K562 (cell line): ENCODE measurements at regions not wholly inside any gene's neighbourhood (a gene's known extent, or its start where the extent isn't known, plus 50 kb on each side); places are given as distances from the start of the nearest gene placed in this dataset.

Experiments used
- ATAC-seq: fragments of 200-7000 bp; cut with Tn5 transposase; 3 replicates; pipeline ENCODE4 v1.9.1; 2020; ENCODE audit warnings: moderate library complexity
- BruUV-seq: library from RNA; stranded (reverse); fragments of 400-500 nt; replicated peaks from 2 replicates; lab custom pipeline; 2021; lab: Mats Ljungman, UMichigan
- CTCF ChIA-PET: fragments of 300-600 bp; formaldehyde crosslinking; extraction: SDS; loops from one replicate; lab custom pipeline; 2021; ENCODE audit warnings: low intra/inter-chr PET ratio; lab: Yijun Ruan, JAX
- POLR2A ChIA-PET: fragments of 300-600, 350-650 bp; sonication (Branson Sonifier 250); formaldehyde crosslinking; extraction: SDS; loops from one replicate; lab custom pipeline; 2021; ENCODE audit warnings: antibody characterized with exemption, inconsistent platforms; lab: Yijun Ruan, JAX
- DNase-seq, 4 experiments: peaks; one replicate each; pipeline versions ENCODE4 v3.0.0 to v3.0.0-alpha.2; 2011 to 2018; ENCODE audit warnings: low spot score in 3 of 4, mixed read lengths in 3 of 4; ENCODE audit errors: extremely low read depth in 1 of 4
- FAIRE-seq: peaks from 2 replicates; lab custom pipeline; 2011; peaks lifted over from hg19 to GRCh38; lab: Jason Lieb, UNC
- H2AFZ ChIP-seq: 2 replicates; pipeline ENCODE4 v1.6.0; 2011; ENCODE audit warnings: low read depth, low read length, control low read depth, inconsistent platforms
- H3K27ac ChIP-seq: fragments of 200-600 bp; 3 replicates; pipeline ENCODE4 v1.8.0; 2011; ENCODE audit warnings: low read depth, mild to moderate bottlenecking, control low read depth, inconsistent platforms, low read length, moderate library complexity, mixed read lengths; ENCODE audit errors: extremely low read depth
- H3K27me3 ChIP-seq, 2 experiments: fragments of 300-600 bp in 1 of 2; 2 replicates in 1 of 2; 3 replicates in 1 of 2; pipeline versions ENCODE4 v1.6.0 to v1.8.0; 2011; ENCODE audit warnings: inconsistent platforms in 2 of 2, low read length in 2 of 2, mild to moderate bottlenecking in 1 of 2, mixed read lengths in 1 of 2, moderate library complexity in 1 of 2; ENCODE audit not compliant: control insufficient read depth in 2 of 2, insufficient read depth in 2 of 2
- H3K36me3 ChIP-seq: fragments of 300-600 bp; 3 replicates; pipeline ENCODE4 v1.8.0; 2011; ENCODE audit warnings: mild to moderate bottlenecking, low read length, inconsistent platforms; ENCODE audit not compliant: control insufficient read depth, insufficient read depth
- H3K4me1 ChIP-seq, 2 experiments: fragments of 200-600 bp in 1 of 2; replicated peaks in 1 of 2; 2 replicates in 1 of 2; 3 replicates in 1 of 2; pipeline versions ENCODE4 v1.5.1 to v1.8.0; 2011; ENCODE audit warnings: inconsistent platforms in 2 of 2, low read length in 2 of 2, mild to moderate bottlenecking in 1 of 2, mixed read lengths in 1 of 2, moderate library complexity in 1 of 2; ENCODE audit not compliant: control insufficient read depth in 2 of 2, insufficient read depth in 2 of 2
- H3K4me2 ChIP-seq: 2 replicates; pipeline ENCODE4 v1.6.1; 2011; ENCODE audit warnings: low read length, control low read depth, inconsistent platforms, mixed read lengths; ENCODE audit not compliant: insufficient read depth
- H3K4me3 ChIP-seq: fragments of 200-600 bp; sonication (generic), shearing (Covaris generic); 2 replicates; pipeline ENCODE4 v1.5.1; 2016; ENCODE audit warnings: control low read depth, inconsistent platforms
- H3K79me2 ChIP-seq: fragments of 200-600 bp; 3 replicates; pipeline ENCODE4 v1.8.0; 2011; ENCODE audit warnings: low read length, inconsistent platforms; ENCODE audit not compliant: control insufficient read depth, insufficient read depth
- H3K9ac ChIP-seq, 2 experiments: 2 replicates each; pipeline versions ENCODE4 v1.6.0 to v1.6.1; 2011; ENCODE audit warnings: low read depth in 2 of 2, low read length in 2 of 2, control low read depth in 1 of 2, inconsistent platforms in 1 of 2, mild to moderate bottlenecking in 1 of 2, mixed read lengths in 1 of 2; ENCODE audit not compliant: insufficient read depth in 1 of 2
- H3K9me1 ChIP-seq: one replicate; pipeline ENCODE4 v1.6.0; 2011; ENCODE audit warnings: inconsistent platforms, mild to moderate bottlenecking, low read length, moderate library complexity; ENCODE audit not compliant: control insufficient read depth, insufficient read depth
- H3K9me3 ChIP-seq: replicated peaks from 2 replicates; pipeline ENCODE4 v1.5.1; 2011; ENCODE audit warnings: low read depth, low read length, inconsistent platforms; ENCODE audit not compliant: control insufficient read depth, insufficient read depth
- H4K20me1 ChIP-seq: replicated peaks from 2 replicates; pipeline ENCODE4 v1.6.1; 2011; ENCODE audit warnings: low read length, inconsistent platforms, mixed read lengths; ENCODE audit not compliant: control insufficient read depth, insufficient read depth
- CCAR2 ChIP-seq: fragments of 200-400 bp; formaldehyde crosslinking; IDR thresholded peaks from 2 replicates; pipeline ENCODE4 v1.6.1; 2017; ENCODE audit warnings: mild to moderate bottlenecking, low read depth, low read length
- HMGN3 ChIP-seq: IDR thresholded peaks from 2 replicates; pipeline ENCODE4 v1.6.1; 2011; ENCODE audit warnings: borderline replicate concordance, low read depth, mild to moderate bottlenecking, mixed read lengths, low read length; ENCODE audit not compliant: insufficient read length; ENCODE audit errors: extremely low read depth
- KHSRP ChIP-seq: fragments of 450-650 bp; IDR thresholded peaks from 2 replicates; pipeline ENCODE4 v1.6.1; 2017
- MCM7 ChIP-seq, 2 experiments: fragments of 450-650 bp; IDR thresholded peaks; 2 replicates each; pipeline ENCODE4 v1.6.1; 2016 to 2018
- MYNN ChIP-seq, 2 experiments: sonication (generic); formaldehyde crosslinking in 1 of 2; IDR thresholded peaks; 2 replicates each; pipeline versions ENCODE4 v1.5.0 to v1.6.1; 2016 to 2020; ENCODE audit warnings: antibody characterized with exemption in 1 of 2, missing genetic modification reagents in 1 of 2
- NFIC ChIP-seq: fragments of 450-650 bp; IDR thresholded peaks from 2 replicates; pipeline ENCODE4 v1.6.1; 2017; ENCODE audit warnings: mild to moderate bottlenecking, inconsistent platforms
- NFYB ChIP-seq: IDR thresholded peaks from 2 replicates; pipeline ENCODE4 v1.6.1; 2011; ENCODE audit warnings: mild to moderate bottlenecking, moderate library complexity; ENCODE audit not compliant: insufficient read length; ENCODE audit errors: extremely low read depth
- OTX1 ChIP-seq: fragments of 450-650 bp; formaldehyde crosslinking; IDR thresholded peaks from 2 replicates; pipeline ENCODE4 v1.4.0; 2022; ENCODE audit warnings: mild to moderate bottlenecking
- PTTG1 ChIP-seq: fragments of 450-650 bp; IDR thresholded peaks from 2 replicates; pipeline ENCODE4 v1.6.1; 2016; ENCODE audit warnings: low read depth, mild to moderate bottlenecking, missing genetic modification characterization, missing compliant biosample characterization
- SMARCA4 ChIP-seq: fragments of 450-650 bp; IDR thresholded peaks from 2 replicates; pipeline ENCODE4 v1.6.1; 2016
- ZFP36 ChIP-seq: fragments of 150-350 bp; IDR thresholded peaks from 2 replicates; pipeline ENCODE4 v1.6.1; 2018; ENCODE audit warnings: low read length, low read depth; ENCODE audit not compliant: partially characterized antibody
- ZNF263 ChIP-seq: sonication (generic); formaldehyde crosslinking; IDR thresholded peaks from 2 replicates; pipeline ENCODE4 v1.8.0; 2022; ENCODE audit warnings: mild to moderate bottlenecking, missing genetic modification reagents, borderline replicate concordance
- ZNF384 ChIP-seq: IDR thresholded peaks from 2 replicates; pipeline ENCODE4 v1.6.1; 2012; ENCODE audit warnings: low read depth, low read length, improper control_type of control experiment
- WGBS: fragments of 100-300 bp; shearing (Covaris generic); methylation state at CpG from one replicate; pipeline ENCODE4 v1.1.6; 2016; ENCODE audit warnings: low coverage, mixed read lengths; ENCODE audit not compliant: insufficient coverage; ENCODE audit errors: missing lambda C conversion rate; 5-methylcytosine and 5-hydroxymethylcytosine counted together
- in situ Hi-C: fragments of 300-500 bp; cut with MboI; formaldehyde crosslinking; loops from 4 replicates; pipeline ENCODE4 v1.15.0; 2018; ENCODE audit warnings: inconsistent platforms, mixed read lengths
- intact Hi-C: fragments of 100-400 bp; cut with micrococcal nuclease; formaldehyde crosslinking; loops from 2 replicates; pipeline ENCODE4 v1.14.2; 2022
- TF ChIP-seq, protein P1 (sequence below): sonication (generic); formaldehyde crosslinking; IDR thresholded peaks from 2 replicates; pipeline ENCODE4 v1.8.1; 2022; ENCODE audit warnings: missing genetic modification reagents
- TF ChIP-seq, protein P2 (sequence below): sonication (generic); formaldehyde crosslinking; IDR thresholded peaks from 2 replicates; pipeline ENCODE4 v1.8.0; 2022; ENCODE audit warnings: mild to moderate bottlenecking, missing genetic modification reagents
- TF ChIP-seq, protein P3 (sequence below): fragments of 450-650 bp; IDR thresholded peaks from 2 replicates; pipeline ENCODE4 v1.6.1; 2017; ENCODE audit warnings: antibody characterized with exemption, mild to moderate bottlenecking
- TF ChIP-seq, protein P4 (sequence below): fragments of 450-650 bp; formaldehyde crosslinking; IDR thresholded peaks from 2 replicates; pipeline ENCODE4 v1.4.0; 2020; ENCODE audit warnings: mild to moderate bottlenecking, mixed read lengths

DNA sequence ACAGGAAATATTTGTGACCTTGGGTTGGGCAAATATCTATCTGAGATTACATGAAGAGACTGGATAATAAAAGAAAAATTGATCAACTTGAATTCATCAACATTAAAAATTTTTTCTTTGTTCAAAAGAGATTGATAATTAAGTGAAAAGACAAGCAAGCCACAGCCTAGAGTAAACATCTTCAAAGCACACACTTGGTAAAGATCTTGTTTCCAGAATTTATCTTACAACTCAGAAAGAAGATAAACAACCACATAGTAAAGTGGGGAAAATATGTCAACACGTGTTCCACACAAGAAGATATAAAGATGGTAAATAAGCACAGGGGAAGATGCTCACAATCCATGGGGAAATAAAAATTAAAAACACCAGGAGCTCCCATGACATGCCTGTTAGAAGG lies 195.9 kb downstream of the SOX11 start:
- no peaks in the 10 kb centered on the region for H3K79me2 ChIP-seq
- in situ Hi-C loops (no loop called here), intact Hi-C loops (no loop called here)
- no peak overlapping the region for H3K4me3 ChIP-seq
- no peaks in the 10 kb centered on the region for H3K9me3 ChIP-seq
- H3K9me1 ChIP-seq: no peaks in the 10 kb centered on the region
- no peak overlapping the region for H3K27ac ChIP-seq
- ATAC-seq: no peak
- DNase-seq: no peak
- no peaks in the 10 kb centered on the region for H3K27me3 ChIP-seq
- ChIA-PET CTCF (no interaction called here), POLR2A (no interaction called here)
- FAIRE-seq: no peak
- H2AFZ ChIP-seq: no peak overlapping the region
- H3K9ac ChIP-seq: no peak overlapping the region
- H3K4me1 ChIP-seq: no peaks in the 10 kb centered on the region
- no TSS peak for BruUV-seq
- no peaks in the 10 kb centered on the region for H3K36me3 ChIP-seq
- 0% methylated on average over 1 of the region's 1 CpG for WGBS
- H3K4me2 ChIP-seq: no peak overlapping the region
- H4K20me1 ChIP-seq: no peaks in the 10 kb centered on the region
- TF ChIP-seq, protein P1, sequence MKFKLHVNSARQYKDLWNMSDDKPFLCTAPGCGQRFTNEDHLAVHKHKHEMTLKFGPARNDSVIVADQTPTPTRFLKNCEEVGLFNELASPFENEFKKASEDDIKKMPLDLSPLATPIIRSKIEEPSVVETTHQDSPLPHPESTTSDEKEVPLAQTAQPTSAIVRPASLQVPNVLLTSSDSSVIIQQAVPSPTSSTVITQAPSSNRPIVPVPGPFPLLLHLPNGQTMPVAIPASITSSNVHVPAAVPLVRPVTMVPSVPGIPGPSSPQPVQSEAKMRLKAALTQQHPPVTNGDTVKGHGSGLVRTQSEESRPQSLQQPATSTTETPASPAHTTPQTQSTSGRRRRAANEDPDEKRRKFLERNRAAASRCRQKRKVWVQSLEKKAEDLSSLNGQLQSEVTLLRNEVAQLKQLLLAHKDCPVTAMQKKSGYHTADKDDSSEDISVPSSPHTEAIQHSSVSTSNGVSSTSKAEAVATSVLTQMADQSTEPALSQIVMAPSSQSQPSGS (CRISPR knock-in tag): no peak
- TF ChIP-seq MCM7 (IDR thresholded peaks at IDR 0.05): no peak
- TF ChIP-seq OTX1 (CRISPR knock-in tag): no peak
- TF ChIP-seq NFIC: no peak
- no peak for TF ChIP-seq ZFP36
- TF ChIP-seq SMARCA4: no peak
- TF ChIP-seq, protein P2, sequence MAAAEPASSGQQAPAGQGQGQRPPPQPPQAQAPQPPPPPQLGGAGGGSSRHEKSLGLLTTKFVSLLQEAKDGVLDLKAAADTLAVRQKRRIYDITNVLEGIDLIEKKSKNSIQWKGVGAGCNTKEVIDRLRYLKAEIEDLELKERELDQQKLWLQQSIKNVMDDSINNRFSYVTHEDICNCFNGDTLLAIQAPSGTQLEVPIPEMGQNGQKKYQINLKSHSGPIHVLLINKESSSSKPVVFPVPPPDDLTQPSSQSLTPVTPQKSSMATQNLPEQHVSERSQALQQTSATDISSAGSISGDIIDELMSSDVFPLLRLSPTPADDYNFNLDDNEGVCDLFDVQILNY: no peak
- TF ChIP-seq CCAR2: no peak
- no peak for TF ChIP-seq ZNF263
- TF ChIP-seq PTTG1 (tag): no peak
- no peak for TF ChIP-seq HMGN3
- TF ChIP-seq NFYB: no peak
- TF ChIP-seq, protein P3, sequence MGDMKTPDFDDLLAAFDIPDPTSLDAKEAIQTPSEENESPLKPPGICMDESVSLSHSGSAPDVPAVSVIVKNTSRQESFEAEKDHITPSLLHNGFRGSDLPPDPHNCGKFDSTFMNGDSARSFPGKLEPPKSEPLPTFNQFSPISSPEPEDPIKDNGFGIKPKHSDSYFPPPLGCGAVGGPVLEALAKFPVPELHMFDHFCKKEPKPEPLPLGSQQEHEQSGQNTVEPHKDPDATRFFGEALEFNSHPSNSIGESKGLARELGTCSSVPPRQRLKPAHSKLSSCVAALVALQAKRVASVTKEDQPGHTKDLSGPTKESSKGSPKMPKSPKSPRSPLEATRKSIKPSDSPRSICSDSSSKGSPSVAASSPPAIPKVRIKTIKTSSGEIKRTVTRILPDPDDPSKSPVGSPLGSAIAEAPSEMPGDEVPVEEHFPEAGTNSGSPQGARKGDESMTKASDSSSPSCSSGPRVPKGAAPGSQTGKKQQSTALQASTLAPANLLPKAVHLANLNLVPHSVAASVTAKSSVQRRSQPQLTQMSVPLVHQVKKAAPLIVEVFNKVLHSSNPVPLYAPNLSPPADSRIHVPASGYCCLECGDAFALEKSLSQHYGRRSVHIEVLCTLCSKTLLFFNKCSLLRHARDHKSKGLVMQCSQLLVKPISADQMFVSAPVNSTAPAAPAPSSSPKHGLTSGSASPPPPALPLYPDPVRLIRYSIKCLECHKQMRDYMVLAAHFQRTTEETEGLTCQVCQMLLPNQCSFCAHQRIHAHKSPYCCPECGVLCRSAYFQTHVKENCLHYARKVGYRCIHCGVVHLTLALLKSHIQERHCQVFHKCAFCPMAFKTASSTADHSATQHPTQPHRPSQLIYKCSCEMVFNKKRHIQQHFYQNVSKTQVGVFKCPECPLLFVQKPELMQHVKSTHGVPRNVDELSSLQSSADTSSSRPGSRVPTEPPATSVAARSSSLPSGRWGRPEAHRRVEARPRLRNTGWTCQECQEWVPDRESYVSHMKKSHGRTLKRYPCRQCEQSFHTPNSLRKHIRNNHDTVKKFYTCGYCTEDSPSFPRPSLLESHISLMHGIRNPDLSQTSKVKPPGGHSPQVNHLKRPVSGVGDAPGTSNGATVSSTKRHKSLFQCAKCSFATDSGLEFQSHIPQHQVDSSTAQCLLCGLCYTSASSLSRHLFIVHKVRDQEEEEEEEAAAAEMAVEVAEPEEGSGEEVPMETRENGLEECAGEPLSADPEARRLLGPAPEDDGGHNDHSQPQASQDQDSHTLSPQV: no peak
- TF ChIP-seq MYNN (IDR thresholded peaks at IDR 0.05): no peak
- TF ChIP-seq MYNN (CRISPR knock-in tag; IDR thresholded peaks at IDR 0.05): no peak
- no peak for TF ChIP-seq ZNF384
- no peak for TF ChIP-seq KHSRP
- TF ChIP-seq, protein P4, sequence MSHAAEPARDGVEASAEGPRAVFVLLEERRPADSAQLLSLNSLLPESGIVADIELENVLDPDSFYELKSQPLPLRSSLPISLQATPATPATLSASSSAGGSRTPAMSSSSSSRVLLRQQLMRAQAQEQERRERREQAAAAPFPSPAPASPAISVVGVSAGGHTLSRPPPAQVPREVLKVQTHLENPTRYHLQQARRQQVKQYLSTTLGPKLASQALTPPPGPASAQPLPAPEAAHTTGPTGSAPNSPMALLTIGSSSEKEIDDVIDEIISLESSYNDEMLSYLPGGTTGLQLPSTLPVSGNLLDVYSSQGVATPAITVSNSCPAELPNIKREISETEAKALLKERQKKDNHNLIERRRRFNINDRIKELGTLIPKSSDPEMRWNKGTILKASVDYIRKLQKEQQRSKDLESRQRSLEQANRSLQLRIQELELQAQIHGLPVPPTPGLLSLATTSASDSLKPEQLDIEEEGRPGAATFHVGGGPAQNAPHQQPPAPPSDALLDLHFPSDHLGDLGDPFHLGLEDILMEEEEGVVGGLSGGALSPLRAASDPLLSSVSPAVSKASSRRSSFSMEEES (CRISPR knock-in tag): no peak
